HG03342 (cell line): ENCODE measurements at regions not wholly inside any gene's neighbourhood (a gene's known extent, or its start where the extent isn't known, plus 50 kb on each side); places are given as distances from the start of the nearest gene placed in this dataset.
"Not testable (repeated sequence)": the region's sequence is repeated elsewhere in the genome, so short reads cannot be mapped to it uniquely, and the experiment has no call there.

Source experiments
- ATAC-seq: cut with Tn5 transposase; IDR thresholded peaks from one replicate; pipeline ENCODE4 v1.9.1; 2021; ENCODE audit warnings: mild to moderate bottlenecking, moderate library complexity; ENCODE audit not compliant: unreplicated experiment

GRCh38 chr10:33913194-33913593, 578.7 kb upstream of the NRP1 start:
- no peak for ATAC-seq

DNA sequence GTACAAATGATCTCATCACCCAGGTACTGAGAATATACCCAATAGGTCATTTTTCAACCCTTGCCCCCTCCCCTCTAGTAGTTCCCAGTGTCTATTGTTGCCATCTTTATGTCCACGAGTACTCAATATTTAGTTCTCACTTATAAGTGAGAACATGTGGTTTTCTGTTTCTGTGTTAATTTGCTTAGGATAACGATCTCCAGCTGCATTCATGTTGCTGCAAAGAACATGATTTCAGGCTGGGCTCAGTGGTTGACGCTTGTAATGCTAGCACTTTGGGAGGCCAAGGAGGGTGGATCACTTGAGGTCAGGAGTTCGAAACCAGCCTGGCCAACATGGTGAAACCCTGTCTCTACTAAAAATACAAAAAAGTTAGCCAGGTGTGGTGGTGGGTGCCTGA, 575.0 kb upstream of the NRP1 start:
- ATAC-seq: not testable (repeated sequence)

DNA sequence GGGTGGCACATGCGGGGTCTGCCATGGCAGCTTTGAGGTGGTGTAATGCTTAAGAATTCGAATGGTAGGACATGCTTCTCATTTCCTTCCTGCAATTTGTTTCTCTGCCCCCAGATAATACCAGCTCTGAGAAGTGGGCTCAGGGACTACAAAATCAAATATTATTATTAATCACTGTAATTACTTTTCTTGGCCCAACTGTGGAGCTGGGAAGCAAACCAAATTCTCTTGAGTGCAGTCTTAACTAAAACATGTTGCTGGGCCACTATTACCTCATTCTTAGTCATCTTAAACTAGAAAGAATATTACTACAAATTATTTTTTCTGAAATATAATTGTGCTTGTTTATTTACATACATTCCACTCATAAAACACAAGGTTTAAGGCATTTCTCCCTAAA, 566.7 kb upstream of the NRP1 start:
- ATAC-seq: no peak

DNA sequence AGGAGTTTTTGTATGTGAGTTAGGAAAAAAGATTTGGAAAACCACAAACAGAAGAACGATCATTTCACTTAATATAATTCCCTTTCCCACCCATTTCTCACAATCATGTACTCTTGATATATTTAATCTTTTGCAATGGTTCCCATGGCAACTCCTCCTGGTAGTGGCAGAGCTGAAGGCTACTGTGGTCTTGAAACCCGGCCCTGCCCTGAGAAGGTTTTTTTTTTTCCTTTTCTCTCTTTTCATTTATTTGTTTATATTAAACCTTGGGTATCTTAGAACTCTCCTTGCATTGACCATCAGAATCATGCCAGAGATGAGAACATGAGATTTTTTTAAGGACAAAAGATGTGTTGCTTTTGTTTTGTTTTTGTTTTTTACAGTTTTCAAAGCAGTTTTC, 566.1 kb upstream of the NRP1 start:
- ATAC-seq: no peak

DNA sequence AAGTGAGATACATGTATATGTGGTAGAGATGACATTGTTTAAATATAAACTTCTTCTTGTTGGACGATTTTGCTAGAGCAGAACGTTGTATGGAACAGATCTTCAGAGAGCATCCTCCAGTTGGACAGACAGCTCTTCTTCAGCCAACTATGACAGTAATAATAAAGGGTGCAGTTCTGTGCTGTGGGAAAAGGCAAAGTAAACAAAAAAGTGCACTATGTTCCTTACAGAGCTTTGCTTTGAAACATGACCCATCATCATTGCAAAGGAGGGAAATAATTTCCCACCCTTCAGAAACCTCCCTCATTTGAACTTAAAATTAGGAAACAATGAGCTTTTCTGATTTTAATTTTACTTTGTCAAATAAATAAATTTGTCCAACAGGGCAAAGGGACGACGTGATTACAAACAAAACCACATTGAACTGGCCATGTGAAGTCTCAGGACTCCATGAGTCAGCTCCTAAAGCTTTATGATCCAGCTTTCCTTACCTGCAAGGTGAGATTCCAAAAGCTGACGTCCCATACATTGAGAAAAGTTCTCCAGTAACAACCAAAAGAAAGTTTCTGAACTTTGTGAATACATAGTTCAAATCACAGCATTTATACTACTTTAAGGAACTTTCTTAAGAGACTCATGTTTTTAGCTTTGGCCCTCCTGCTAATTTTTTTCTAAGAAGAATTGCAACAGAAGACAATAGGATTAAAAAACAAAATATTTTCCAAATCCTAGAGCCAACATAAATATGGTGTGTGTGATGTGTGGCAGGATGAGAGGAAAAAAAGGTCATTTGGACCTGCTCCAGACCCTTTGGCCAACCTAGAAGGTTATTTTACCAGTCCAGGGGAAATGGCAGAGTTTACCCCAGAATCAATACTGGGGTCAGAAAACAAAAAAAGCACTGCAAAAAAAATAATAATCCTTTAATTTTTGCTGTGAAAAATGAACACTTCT, 565.4 kb upstream of the NRP1 start:
- no peak for ATAC-seq

GRCh38 chr10:33897291-33897752, 562.9 kb upstream of the NRP1 start:
- ATAC-seq: no peak

GRCh38 chr10:33893506-33893905, 559.0 kb upstream of the NRP1 start:
- ATAC-seq: no peak

GRCh38 chr10:33889371-33889770, 554.9 kb upstream of the NRP1 start:
- ATAC-seq: no peak

DNA sequence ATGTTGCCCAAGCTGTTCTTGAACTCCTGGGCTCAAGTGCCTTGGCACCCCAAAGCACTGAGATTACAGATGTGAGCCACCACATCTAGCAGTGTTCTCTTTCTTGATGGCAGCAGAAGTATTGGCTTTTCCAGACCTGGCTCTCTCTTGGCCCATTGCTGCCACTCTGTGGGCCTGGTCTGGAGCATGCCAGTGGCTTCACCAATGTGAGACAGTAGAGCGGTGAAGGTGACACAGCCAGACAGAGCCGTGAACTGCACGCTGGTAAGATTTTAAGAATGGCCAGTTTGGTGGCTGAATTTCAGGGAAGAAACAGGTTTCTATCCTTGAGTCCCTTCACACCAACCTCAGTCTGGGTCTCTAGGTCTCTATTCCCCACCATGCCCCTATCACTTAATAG, 552.7 kb upstream of the NRP1 start:
- ATAC-seq: no peak

DNA sequence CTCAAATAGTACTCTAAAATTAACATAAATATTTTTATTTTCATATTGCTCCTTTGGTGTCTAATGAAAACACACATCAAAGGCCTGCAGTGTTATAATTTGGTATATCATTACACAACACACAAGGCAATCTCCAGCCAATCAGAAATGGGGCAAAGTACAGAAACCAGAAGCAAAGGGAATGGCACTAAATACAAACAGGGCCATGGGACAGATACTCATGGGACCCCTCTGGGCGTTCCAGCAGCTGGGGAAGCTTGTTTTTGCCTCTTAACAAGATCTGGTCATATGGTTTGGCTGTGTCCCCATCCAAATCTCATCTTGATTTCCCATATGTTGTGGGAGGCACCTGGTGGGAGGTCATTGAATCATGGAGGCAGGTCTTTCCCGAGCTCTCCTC, 551.8 kb upstream of the NRP1 start:
- no peak for ATAC-seq

DNA sequence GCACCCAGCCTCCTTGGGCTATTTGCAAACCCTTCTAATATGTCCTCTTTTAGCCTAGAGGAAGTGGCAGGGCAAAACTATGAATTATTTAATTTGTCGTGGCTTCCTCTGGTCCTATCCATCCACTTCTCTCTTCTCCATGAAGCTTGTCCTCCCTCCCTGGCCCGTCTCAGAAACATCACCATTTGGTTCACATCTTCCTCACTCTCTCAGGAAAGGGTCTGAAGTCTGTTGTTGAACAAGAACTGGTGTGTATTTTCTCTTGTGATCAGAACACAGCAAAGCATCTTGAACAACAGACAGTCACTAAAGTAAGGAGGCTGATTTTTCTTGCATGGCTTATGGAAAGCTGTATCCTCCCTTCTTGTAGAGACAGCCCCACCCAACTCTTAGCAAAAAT, 550.1 kb upstream of the NRP1 start:
- no peak for ATAC-seq

GRCh38 chr10:33883881-33884280, 549.4 kb upstream of the NRP1 start:
- no peak for ATAC-seq

GRCh38 chr10:33882996-33883395, 548.5 kb upstream of the NRP1 start:
- ATAC-seq: no peak

DNA sequence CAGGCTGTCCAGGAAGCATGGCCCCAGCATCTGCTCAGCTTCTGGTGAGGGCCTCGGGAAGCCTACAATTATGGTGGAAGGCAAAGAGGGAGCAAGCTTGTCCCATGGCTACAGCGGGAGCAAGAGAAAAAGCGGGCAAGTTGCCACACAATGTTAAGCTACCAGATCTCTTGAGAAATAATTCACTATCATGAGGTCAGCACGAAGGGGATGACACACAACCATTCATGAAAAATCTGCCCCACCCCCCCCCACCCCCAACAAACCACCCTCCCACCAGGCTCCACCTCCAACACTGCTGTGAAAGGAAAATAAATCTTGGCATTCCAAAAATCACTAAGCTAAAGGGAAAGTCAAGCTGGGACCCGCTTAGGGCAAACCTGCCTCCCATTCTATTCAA, 545.8 kb upstream of the NRP1 start:
- no peak for ATAC-seq

GRCh38 chr10:33878238-33878786, 543.8 kb upstream of the NRP1 start:
- ATAC-seq: no peak

DNA sequence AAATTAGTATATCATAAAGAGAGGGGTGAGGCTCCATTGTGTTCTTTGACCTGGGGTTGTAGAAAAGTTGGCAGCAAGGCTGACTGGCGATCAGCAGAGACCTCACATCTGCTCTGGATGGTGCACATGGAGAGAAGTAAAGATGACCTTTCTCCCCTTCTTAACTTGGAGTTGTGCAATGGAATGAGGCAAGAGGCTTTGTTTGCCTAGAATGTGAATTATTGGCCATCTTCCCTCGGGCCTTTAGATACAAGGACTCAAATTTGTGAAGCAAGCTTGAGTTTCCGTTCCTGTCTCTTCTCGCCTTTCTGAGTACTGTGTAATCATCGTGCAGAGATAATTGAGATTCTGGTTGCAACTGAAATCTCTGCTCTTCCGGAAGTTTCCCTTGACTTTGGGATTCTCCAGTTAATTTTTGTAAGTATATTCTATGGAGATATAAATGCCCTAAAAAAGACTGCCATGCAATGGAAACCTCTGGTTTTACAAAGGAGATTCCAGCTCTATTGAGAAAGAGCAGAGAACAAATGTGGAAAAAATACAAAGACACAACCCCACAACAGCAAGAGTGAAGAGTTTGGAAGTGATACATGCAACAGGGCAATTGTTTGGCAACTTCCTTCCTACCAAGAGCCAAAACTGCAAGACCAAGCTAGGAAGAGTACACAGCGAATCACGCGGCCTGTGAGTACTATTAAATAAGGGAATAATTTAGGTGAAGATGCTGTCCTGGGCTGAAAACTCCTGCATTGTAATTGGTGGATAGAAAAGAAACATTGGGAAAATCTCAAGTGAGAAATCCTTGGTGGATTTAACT, 542.3 kb upstream of the NRP1 start:
- no peak for ATAC-seq

DNA sequence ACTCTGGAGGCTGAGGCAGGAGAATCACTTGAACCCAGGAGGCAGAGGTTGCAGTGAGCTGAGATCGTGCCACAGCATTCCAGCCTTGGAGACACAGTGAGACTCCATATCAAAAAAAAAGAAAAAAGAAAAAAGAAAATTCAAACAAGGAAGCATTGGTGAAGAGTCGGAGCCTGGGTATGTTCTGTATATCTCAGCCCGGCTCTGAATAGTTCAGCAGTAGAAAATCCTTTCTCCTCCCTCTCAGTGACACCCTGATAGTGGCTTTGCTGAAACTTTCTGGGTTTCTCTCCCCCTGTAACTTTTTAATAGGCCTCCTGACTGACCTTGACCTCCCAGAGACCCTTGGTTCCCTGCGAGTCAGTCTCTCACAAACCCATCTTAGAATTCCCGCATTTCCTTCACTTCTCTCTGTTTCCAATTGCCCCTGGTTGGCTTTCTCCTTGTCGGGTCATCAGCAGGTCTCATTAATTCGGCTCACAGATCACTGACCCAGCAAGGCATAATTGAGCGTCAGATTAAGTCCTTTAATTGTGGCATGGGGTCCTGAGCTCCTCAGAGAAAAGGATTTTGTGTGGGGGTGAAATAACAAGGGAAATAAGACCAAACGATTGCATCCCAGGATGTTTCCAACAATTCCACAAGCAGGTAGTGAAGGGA, 541.6 kb upstream of the NRP1 start:
- no peak for ATAC-seq

DNA sequence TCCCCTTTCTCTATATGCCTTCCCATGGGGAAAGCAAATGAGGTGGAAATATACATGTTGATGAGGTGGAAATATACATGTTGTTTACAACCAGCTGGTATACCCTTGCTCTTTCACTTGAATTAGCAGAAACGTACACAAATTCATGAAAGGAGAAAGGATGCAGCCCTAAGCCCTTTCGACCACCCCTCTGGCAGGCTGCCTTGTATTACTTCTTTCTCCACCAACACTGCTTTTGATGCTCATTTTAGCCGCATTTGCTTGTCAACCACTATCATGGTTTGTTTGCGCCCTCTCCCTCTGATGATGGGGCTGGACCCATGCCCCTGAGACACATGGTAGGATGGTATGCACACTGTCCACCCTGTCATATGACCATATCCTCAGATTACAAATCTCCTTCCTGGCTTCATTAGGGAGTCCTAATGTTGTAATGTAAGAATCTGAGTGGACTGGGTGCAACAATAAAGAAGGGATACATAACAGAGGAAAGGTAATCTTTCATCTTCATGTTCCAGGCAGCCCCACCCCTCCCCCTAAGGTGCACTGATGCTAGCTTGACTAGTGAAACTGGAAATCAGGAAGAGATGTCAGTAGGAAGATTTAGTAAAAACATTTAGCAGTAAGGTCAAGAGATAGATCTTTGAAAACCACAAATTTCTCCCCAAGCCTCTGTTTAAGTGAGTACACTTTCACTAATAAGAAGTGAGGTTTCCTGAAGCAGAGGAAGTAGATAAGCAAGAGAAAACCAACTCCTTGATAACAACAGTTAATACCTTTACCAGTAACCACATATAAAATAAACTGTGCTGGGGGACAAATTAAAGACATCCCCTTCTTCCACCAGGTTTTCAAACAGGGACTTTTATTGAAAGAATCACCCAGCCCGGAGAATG, 536.8 kb upstream of the NRP1 start:
- no peak for ATAC-seq

DNA sequence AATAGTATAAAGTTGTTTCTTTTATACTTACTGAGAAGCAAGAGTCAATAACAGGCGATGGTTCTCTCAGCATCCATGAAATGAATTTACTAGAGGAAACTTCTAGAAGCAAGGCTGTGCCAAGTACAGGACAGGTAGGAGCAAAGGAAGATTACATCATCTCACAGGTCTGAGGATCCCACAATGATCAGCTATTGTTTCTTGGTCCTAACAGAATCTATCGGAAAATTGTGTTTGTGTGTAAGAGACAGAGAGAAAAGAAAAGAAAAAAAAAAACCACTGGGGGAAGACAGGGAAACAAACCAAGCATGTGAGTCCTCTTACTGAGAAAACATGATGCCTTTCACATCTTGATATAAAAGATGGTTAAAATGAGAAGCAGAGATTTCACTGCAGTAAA, 535.0 kb upstream of the NRP1 start:
- ATAC-seq: no peak

- no peak for ATAC-seq
These were observed 534.6 kb upstream of the NRP1 start for GRCh38 chr10:33869028-33869427.
